C4-2B (cell line): ENCODE measurements at regions not wholly inside any gene's neighbourhood (a gene's known extent, or its start where the extent isn't known, plus 50 kb on each side); places are given as distances from the start of the nearest gene placed in this dataset.

ENCODE experiments used
- CTCF ChIP-seq: fragments of 450-650 bp; conservative IDR thresholded peaks from 2 replicates; pipeline ENCODE4 v1.5.1; 2017; ENCODE audit warnings: mild to moderate bottlenecking
- ZFX ChIP-seq: fragments of 450-650 bp; IDR thresholded peaks from 2 replicates; pipeline ENCODE4 v1.6.1; 2017

DNA sequence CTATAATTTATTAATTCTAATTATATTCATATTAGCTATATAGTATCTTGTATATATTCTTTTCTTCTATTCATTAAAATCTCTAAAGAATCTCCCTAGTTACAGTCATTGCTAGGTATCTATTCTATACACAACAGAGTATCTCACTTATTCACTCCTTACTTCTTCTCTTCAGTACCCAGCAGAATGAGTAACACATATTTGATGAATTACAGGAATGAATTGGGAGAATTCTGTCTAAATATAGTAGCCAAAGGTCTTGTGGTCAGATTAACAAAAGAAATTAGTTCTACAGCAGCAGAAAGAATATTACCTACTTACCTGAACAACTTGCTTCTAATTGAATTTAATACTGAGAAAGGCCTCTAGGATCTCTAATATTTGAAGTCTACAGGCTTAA lies 758.0 kb upstream of the ZEB2 start:
- TF ChIP-seq CTCF: no peak
- no peak for TF ChIP-seq ZFX
